HepG2 (cell line): ENCODE measurements at regions not wholly inside any gene's neighbourhood (a gene's known extent, or its start where the extent isn't known, plus 50 kb on each side); places are given as distances from the start of the nearest gene placed in this dataset.

ENCODE experiments used
- ATAC-seq: fragments of 200-7000 bp; cut with Tn5 transposase; 3 replicates; pipeline ENCODE4 v1.9.1; 2020; ENCODE audit warnings: mild to moderate bottlenecking, moderate library complexity
- BruUV-seq: library from RNA; stranded (reverse); fragments of 400-500 nt; replicated peaks from 2 replicates; lab custom pipeline; 2021; lab: Mats Ljungman, UMichigan
- CTCF ChIA-PET: fragments of 300-600 bp; formaldehyde crosslinking; extraction: SDS; loops from one replicate; lab custom pipeline; 2021; ENCODE audit warnings: low total read pairs, inconsistent platforms, low intra/inter-chr PET ratio; lab: Yijun Ruan, JAX
- POLR2A ChIA-PET: fragments of 350-600 bp; sonication (Branson Sonifier 250); formaldehyde crosslinking; loops from one replicate; lab custom pipeline; 2020; ENCODE audit warnings: antibody characterized with exemption, inconsistent platforms; lab: Yijun Ruan, JAX
- DNase-seq: peaks from one replicate; pipeline ENCODE4 v3.0.0-alpha.2; 2015; ENCODE audit warnings: low spot score
- FAIRE-seq: peaks from 3 replicates; lab custom pipeline; 2011; peaks lifted over from hg19 to GRCh38; lab: Jason Lieb, UNC
- H2AFZ ChIP-seq: one replicate; pipeline ENCODE4 v1.6.1; 2011; ENCODE audit warnings: low read length, inconsistent platforms
- H3K27ac ChIP-seq: fragments of 300-600 bp; 3 replicates; pipeline ENCODE4 v1.8.0; 2011; ENCODE audit warnings: mixed run types, mild to moderate bottlenecking, mixed read lengths, low read length, inconsistent platforms; ENCODE audit not compliant: insufficient read depth; ENCODE audit errors: extremely low read length
- H3K27me3 ChIP-seq, 2 experiments: fragments of 200-600 bp in 1 of 2; 2 replicates in 1 of 2; 3 replicates in 1 of 2; pipeline versions ENCODE4 v1.6.0 to v1.8.0; 2011; ENCODE audit warnings: low read length in 2 of 2, mild to moderate bottlenecking in 2 of 2, moderate library complexity in 2 of 2, inconsistent platforms in 1 of 2; ENCODE audit not compliant: insufficient read depth in 2 of 2, control insufficient read depth in 1 of 2
- H3K36me3 ChIP-seq, 2 experiments: fragments of 200-600 bp in 1 of 2; replicated peaks in 1 of 2; 2 replicates in 1 of 2; 3 replicates in 1 of 2; pipeline versions ENCODE4 v1.5.1 to v1.8.0; 2011; ENCODE audit warnings: low read length in 2 of 2, inconsistent platforms in 1 of 2; ENCODE audit not compliant: insufficient read depth in 2 of 2, control insufficient read depth in 1 of 2
- H3K4me1 ChIP-seq: 2 replicates; pipeline ENCODE4 v1.5.1; 2012; ENCODE audit warnings: low read length, inconsistent platforms; ENCODE audit not compliant: insufficient read depth
- H3K4me2 ChIP-seq: 2 replicates; pipeline ENCODE4 v1.6.0; 2011; ENCODE audit warnings: low read depth, low read length, inconsistent platforms
- H3K4me3 ChIP-seq, 3 experiments: fragments of 200-600 bp in 1 of 3; sonication (generic), shearing (Covaris generic) in 1 of 3; replicated peaks in 1 of 3; 2 replicates each; pipeline ENCODE4 v1.5.1; 2011 to 2016; ENCODE audit warnings: low read length in 3 of 3, inconsistent platforms in 2 of 3, low read depth in 2 of 3, mild to moderate bottlenecking in 2 of 3, control low read depth in 1 of 3, mixed read lengths in 1 of 3; ENCODE audit not compliant: insufficient read depth in 1 of 3
- H3K79me2 ChIP-seq: one replicate; pipeline ENCODE4 v1.6.1; 2011; ENCODE audit warnings: low read length, inconsistent platforms; ENCODE audit not compliant: insufficient read depth
- H3K9ac ChIP-seq: 2 replicates; pipeline ENCODE4 v1.6.0; 2011; ENCODE audit warnings: mild to moderate bottlenecking, low read depth, low read length, inconsistent platforms; ENCODE audit not compliant: insufficient read depth
- H3K9me3 ChIP-seq: 2 replicates; pipeline ENCODE4 v1.5.1; 2012; ENCODE audit warnings: mild to moderate bottlenecking, low read length
- H4K20me1 ChIP-seq: 2 replicates; pipeline ENCODE4 v1.6.0; 2011; ENCODE audit warnings: inconsistent platforms, mild to moderate bottlenecking, low read length, moderate library complexity; ENCODE audit not compliant: insufficient read depth
- BORCS8-MEF2B ChIP-seq: sonication (generic); formaldehyde crosslinking; IDR thresholded peaks from 2 replicates; pipeline ENCODE4 v1.8.0; 2022; ENCODE audit warnings: mild to moderate bottlenecking, missing genetic modification reagents
- ERF ChIP-seq: IDR thresholded peaks from 2 replicates; pipeline ENCODE4 v1.6.1; 2018; ENCODE audit warnings: missing biosample characterization, missing genetic modification reagents
- FOXA1 ChIP-seq, 2 experiments: fragments of 450-650 bp in 1 of 2; sonication (generic) in 1 of 2; formaldehyde crosslinking in 1 of 2; IDR thresholded peaks; 2 replicates each; pipeline versions ENCODE4 v1.4.0 to v1.6.1; 2016 to 2020; ENCODE audit warnings: missing genetic modification reagents in 1 of 2
- FOXA3 ChIP-seq: IDR thresholded peaks from 2 replicates; pipeline ENCODE4 v1.6.1; 2016; ENCODE audit warnings: missing genetic modification reagents, missing compliant biosample characterization
- FOXK1 ChIP-seq: sonication (generic); formaldehyde crosslinking; IDR thresholded peaks from 2 replicates; pipeline ENCODE4 v1.4.0; 2020; ENCODE audit warnings: low read depth, missing genetic modification reagents, borderline replicate concordance
- FOXO1 ChIP-seq: sonication (generic); formaldehyde crosslinking; IDR thresholded peaks from 2 replicates; pipeline ENCODE4 v1.4.0; 2020; ENCODE audit warnings: missing genetic modification reagents
- IRF2 ChIP-seq: IDR thresholded peaks from 2 replicates; pipeline ENCODE4 v1.6.1; 2018; ENCODE audit warnings: missing genetic modification reagents, missing compliant biosample characterization
- MEIS2 ChIP-seq: sonication (generic); formaldehyde crosslinking; IDR thresholded peaks from 2 replicates; pipeline ENCODE4 v1.9.0; 2021; ENCODE audit warnings: mild to moderate bottlenecking, missing genetic modification reagents
- NR2C2 ChIP-seq: sonication (generic); formaldehyde crosslinking; IDR thresholded peaks from 2 replicates; pipeline ENCODE4 v1.4.0; 2020; ENCODE audit warnings: missing genetic modification reagents, mild to moderate bottlenecking, moderate library complexity, borderline replicate concordance
- PAX8 ChIP-seq: sonication (generic); formaldehyde crosslinking; IDR thresholded peaks from 2 replicates; pipeline ENCODE4 v1.8.0; 2022; ENCODE audit warnings: mild to moderate bottlenecking, missing genetic modification reagents, borderline replicate concordance
- PHB2 ChIP-seq: fragments of 450-650 bp; IDR thresholded peaks from 2 replicates; pipeline ENCODE4 v1.6.1; 2018; ENCODE audit not compliant: partially characterized antibody
- PTBP1 ChIP-seq: fragments of 200-400 bp; formaldehyde crosslinking; IDR thresholded peaks from 2 replicates; pipeline ENCODE4 v1.6.1; 2018; ENCODE audit warnings: low read length, low read depth; ENCODE audit not compliant: poor library complexity, severe bottlenecking
- RBFOX2 ChIP-seq: fragments of 200-400 bp; formaldehyde crosslinking; IDR thresholded peaks from 2 replicates; pipeline ENCODE4 v1.6.1; 2017; ENCODE audit warnings: low read depth, mild to moderate bottlenecking, low read length
- SP5 ChIP-seq: IDR thresholded peaks from 2 replicates; pipeline ENCODE4 v1.6.1; 2016; ENCODE audit warnings: low read depth, borderline replicate concordance
- STAG1 ChIP-seq: sonication (generic); formaldehyde crosslinking; IDR thresholded peaks from 2 replicates; pipeline ENCODE4 v1.4.0; 2020; ENCODE audit warnings: missing genetic modification reagents
- TEAD3 ChIP-seq: optimal IDR thresholded peaks from 2 replicates; pipeline ENCODE3; 2016; ENCODE audit warnings: borderline replicate concordance
- THAP7 ChIP-seq: sonication (generic); formaldehyde crosslinking; IDR thresholded peaks from 2 replicates; pipeline ENCODE4 v1.8.1; 2023; ENCODE audit warnings: mild to moderate bottlenecking, missing genetic modification reagents
- U2AF1 ChIP-seq: fragments of 200-400 bp; formaldehyde crosslinking; optimal IDR thresholded peaks from 2 replicates; pipeline ENCODE3; 2017; ENCODE audit warnings: mild to moderate bottlenecking, low read depth, low read length
- WIZ ChIP-seq: sonication (generic); formaldehyde crosslinking; IDR thresholded peaks from 2 replicates; pipeline ENCODE4 v1.5.1; 2020; ENCODE audit warnings: mild to moderate bottlenecking, missing genetic modification reagents
- ZBTB20 ChIP-seq: sonication (generic); formaldehyde crosslinking; IDR thresholded peaks from 2 replicates; pipeline ENCODE4 v1.8.1; 2023; ENCODE audit warnings: missing genetic modification reagents, low read depth, mild to moderate bottlenecking, borderline replicate concordance
- ZMYM3 ChIP-seq: sonication (generic); formaldehyde crosslinking; IDR thresholded peaks from 2 replicates; pipeline ENCODE4 v1.5.1; 2020; ENCODE audit warnings: mild to moderate bottlenecking, missing genetic modification reagents
- ZNF292 ChIP-seq: sonication (generic); formaldehyde crosslinking; IDR thresholded peaks from 2 replicates; pipeline ENCODE4 v1.8.1; 2022; ENCODE audit warnings: mild to moderate bottlenecking, low read depth, missing genetic modification reagents, borderline replicate concordance
- ZNF354B ChIP-seq: sonication (generic); formaldehyde crosslinking; IDR thresholded peaks from 2 replicates; pipeline ENCODE4 v1.8.0; 2022; ENCODE audit warnings: mild to moderate bottlenecking, missing genetic modification reagents
- ZNF510 ChIP-seq: sonication (generic); formaldehyde crosslinking; IDR thresholded peaks from 2 replicates; pipeline ENCODE4 v1.4.0; 2020; ENCODE audit warnings: low read depth, mild to moderate bottlenecking, missing genetic modification reagents
- ZNF549 ChIP-seq: sonication (generic); formaldehyde crosslinking; IDR thresholded peaks from 2 replicates; pipeline ENCODE4 v1.5.0; 2020; ENCODE audit warnings: missing genetic modification reagents
- ZNF550 ChIP-seq: sonication (generic); formaldehyde crosslinking; IDR thresholded peaks from 2 replicates; pipeline ENCODE4 v1.4.0; 2020; ENCODE audit warnings: mild to moderate bottlenecking, missing genetic modification reagents, borderline replicate concordance
- WGBS: methylation state at CpG from one replicate; pipeline ENCODE4 v1.1.6; 2017; ENCODE audit warnings: low lambda C conversion rate; 5-methylcytosine and 5-hydroxymethylcytosine counted together
- in situ Hi-C: cut with HindIII; loops from 2 replicates; pipeline ENCODE4 v1.10.0; 2017; ENCODE audit warnings: low pct_unique_long_range_greater_than_20kb; ENCODE audit not compliant: extremely low pct_ligation_motif_present
- intact Hi-C: fragments of 100-400 bp; cut with micrococcal nuclease; formaldehyde crosslinking; loops from one replicate; pipeline ENCODE4 v1.10.0; 2022; ENCODE audit not compliant: unreplicated experiment
- TF ChIP-seq, protein P1 (sequence below): sonication (generic); formaldehyde crosslinking; conservative IDR thresholded peaks from 2 replicates; pipeline ENCODE4 v1.4.0; 2020; ENCODE audit warnings: missing genetic modification reagents

- 0 out of 5 replicates have a peak, but pooled peaks cover 0 to 2% of the 10 kb centered on the region in 2 experiments for H3K27me3 ChIP-seq
- H2AFZ ChIP-seq = no peak overlapping the region
- no peaks in the 10 kb centered on the region for H3K79me2 ChIP-seq
- peaks cover 24% of the 10 kb centered on the region for H3K4me1 ChIP-seq
- WGBS = 50% methylated on average over 6 of the region's 6 CpGs
- intact Hi-C loops = no loop called here
- no peak overlapping the region for H3K4me2 ChIP-seq
- in situ Hi-C loops = no loop called here
- peak; percentile 91 for ATAC-seq
- no peak overlapping the region for H3K27ac ChIP-seq
- no peak for DNase-seq
- no TSS peak for BruUV-seq
- FAIRE-seq = peak; percentile 56
- H3K36me3 ChIP-seq = no peaks in the 10 kb centered on the region
- POLR2A ChIA-PET = no interaction called here
- H4K20me1 ChIP-seq = no peaks in the 10 kb centered on the region
- H3K4me3 ChIP-seq = no peak overlapping the region
- H3K9me3 ChIP-seq = no peaks in the 10 kb centered on the region
- CTCF ChIA-PET = no interaction called here
- no peak overlapping the region for H3K9ac ChIP-seq
- TF ChIP-seq ZNF292 (CRISPR knock-in tag) = peak; percentile 63; the same call in 1 of the 2 replicates
- no peak for TF ChIP-seq ZBTB20 (CRISPR knock-in tag)
- no peak for TF ChIP-seq FOXK1 (CRISPR knock-in tag)
- TF ChIP-seq, protein P1, sequence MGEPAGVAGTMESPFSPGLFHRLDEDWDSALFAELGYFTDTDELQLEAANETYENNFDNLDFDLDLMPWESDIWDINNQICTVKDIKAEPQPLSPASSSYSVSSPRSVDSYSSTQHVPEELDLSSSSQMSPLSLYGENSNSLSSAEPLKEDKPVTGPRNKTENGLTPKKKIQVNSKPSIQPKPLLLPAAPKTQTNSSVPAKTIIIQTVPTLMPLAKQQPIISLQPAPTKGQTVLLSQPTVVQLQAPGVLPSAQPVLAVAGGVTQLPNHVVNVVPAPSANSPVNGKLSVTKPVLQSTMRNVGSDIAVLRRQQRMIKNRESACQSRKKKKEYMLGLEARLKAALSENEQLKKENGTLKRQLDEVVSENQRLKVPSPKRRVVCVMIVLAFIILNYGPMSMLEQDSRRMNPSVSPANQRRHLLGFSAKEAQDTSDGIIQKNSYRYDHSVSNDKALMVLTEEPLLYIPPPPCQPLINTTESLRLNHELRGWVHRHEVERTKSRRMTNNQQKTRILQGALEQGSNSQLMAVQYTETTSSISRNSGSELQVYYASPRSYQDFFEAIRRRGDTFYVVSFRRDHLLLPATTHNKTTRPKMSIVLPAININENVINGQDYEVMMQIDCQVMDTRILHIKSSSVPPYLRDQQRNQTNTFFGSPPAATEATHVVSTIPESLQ (CRISPR knock-in tag) = no peak
- TF ChIP-seq WIZ (CRISPR knock-in tag) = no peak
- TF ChIP-seq NR2C2 = no peak
- no peak for TF ChIP-seq STAG1 (CRISPR knock-in tag)
- no peak for TF ChIP-seq RBFOX2
- TF ChIP-seq ERF (CRISPR knock-in tag) = no peak
- TF ChIP-seq ZMYM3 (CRISPR knock-in tag) = no peak
- no peak for TF ChIP-seq BORCS8-MEF2B (CRISPR knock-in tag)
- TF ChIP-seq ZNF354B = no peak
- no peak for TF ChIP-seq ZNF549
- no peak for TF ChIP-seq PHB2
- TF ChIP-seq IRF2 (CRISPR knock-in tag) = no peak
- TF ChIP-seq ZNF510 (CRISPR knock-in tag) = no peak
- TF ChIP-seq PAX8 (CRISPR knock-in tag) = 0 out of 2 replicates have a peak, but pooled peaks have one; percentile 51
- no peak for TF ChIP-seq U2AF1
- TF ChIP-seq ZNF550 (CRISPR knock-in tag) = no peak
- TF ChIP-seq MEIS2 = no peak
- TF ChIP-seq TEAD3 (CRISPR knock-in tag) = peak; percentile 46
- TF ChIP-seq FOXA1 (IDR thresholded peaks at IDR 0.05) = no peak
- peak; percentile 35; the same call in 1 of the 2 replicates for TF ChIP-seq FOXA1 (CRISPR knock-in tag; IDR thresholded peaks at IDR 0.05)
- TF ChIP-seq FOXA3 = peak; percentile 55; the same call in 1 of the 2 replicates
- no peak for TF ChIP-seq THAP7 (CRISPR knock-in tag)
- no peak for TF ChIP-seq PTBP1
- no peak for TF ChIP-seq SP5 (CRISPR knock-in tag)
- 0 out of 2 replicates have a peak, but pooled peaks have one; percentile 15 for TF ChIP-seq FOXO1
Measured at GRCh38 chr2:84177733-84178132, 281.3 kb downstream of the SUCLG1 start.
